Omental fat pad (tissue), 3 donors: ENCODE measurements at regions not wholly inside any gene's neighbourhood (a gene's known extent, or its start where the extent isn't known, plus 50 kb on each side); places are given as distances from the start of the nearest gene placed in this dataset.

Experiments used
- ATAC-seq: fragments of 150-250 bp; one replicate; pipeline ENCODE4 v1.9.1; 2016; ENCODE audit warnings: mild to moderate bottlenecking, moderate library complexity; ENCODE audit not compliant: low FRiP score
- DNase-seq: peaks from one replicate; pipeline ENCODE4 v3.0.0-alpha.2; 2019; ENCODE audit warnings: low spot score
- CTCF ChIP-seq, 3 donors: fragments of 450-650 bp; IDR thresholded peaks; one replicate each; pipeline ENCODE4 v1.5.1; 2016 to 2017; ENCODE audit warnings: antibody characterized with exemption in 3 of 3, mild to moderate bottlenecking in 3 of 3, moderate library complexity in 2 of 3

- DNase-seq (no peak), ATAC-seq (no peak)
- TF ChIP-seq CTCF (IDR thresholded peaks at IDR 0.05) = no peak
Measured at GRCh38 chr9:12464910-12465512, 228.2 kb upstream of the TYRP1 start.

- TF ChIP-seq CTCF (IDR thresholded peaks at IDR 0.05) = no peak
- ATAC-seq = no peak
- DNase-seq = no peak
Measured at GRCh38 chr9:12469084-12469483, 224.1 kb upstream of the TYRP1 start.

- no peak for TF ChIP-seq CTCF (IDR thresholded peaks at IDR 0.05)
- ATAC-seq = no peak
- no peak for DNase-seq
Measured at GRCh38 chr9:12494411-12494810, 198.8 kb upstream of the TYRP1 start.

- no peak for DNase-seq
- TF ChIP-seq CTCF (IDR thresholded peaks at IDR 0.05) = no peak
- ATAC-seq = no peak
Measured at GRCh38 chr9:12497790-12498189, 195.4 kb upstream of the TYRP1 start.

- TF ChIP-seq CTCF (IDR thresholded peaks at IDR 0.05) = no peak
- DNase-seq = no peak
- no peak for ATAC-seq
Measured at GRCh38 chr9:12502520-12502919, 190.7 kb upstream of the TYRP1 start.

- no peak for DNase-seq
- no peak for TF ChIP-seq CTCF (IDR thresholded peaks at IDR 0.05)
- no peak for ATAC-seq
Measured at GRCh38 chr9:12503606-12504122, 189.5 kb upstream of the TYRP1 start.

- no peak for DNase-seq
- ATAC-seq = no peak
- TF ChIP-seq CTCF (IDR thresholded peaks at IDR 0.05) = no peak
Measured at GRCh38 chr9:12510551-12510950, 182.6 kb upstream of the TYRP1 start.
